ENCODE measurements at regions not wholly inside any gene's neighbourhood (a gene's known extent, or its start where the extent isn't known, plus 50 kb on each side); places are given as distances from the start of the nearest gene placed in this dataset.

- no peaks in the 10 kb centered on the region; the same call in 1 of the 2 replicates for H3K27me3 ChIP-seq (replicated peaks; ENCODE audit: control insufficient read depth, insufficient read depth, low read length)
- DNase-seq (ENCODE audit: extremely low read depth, insufficient read length) = no peak
- H3K36me3 ChIP-seq (ENCODE audit: control insufficient read depth, insufficient read depth, low read length) = no peaks in the 10 kb centered on the region
- TF ChIP-seq CTCF (IDR thresholded peaks at IDR 0.05; ENCODE audit: insufficient read depth, low read length, poor library complexity, severe bottlenecking) = no peak
- H3K4me3 ChIP-seq (replicated peaks; ENCODE audit: low read depth, low read length) = no peak overlapping the region
Observed at GRCh38 chr9:16153221-16153620, 600.4 kb downstream of the CCDC171 start.

- no peak for DNase-seq (ENCODE audit: extremely low read depth, insufficient read length)
Observed at GRCh38 chr9:16153741-16154140, 600.9 kb downstream of the CCDC171 start.

GRCh38 chr9:16154521-16155078, 601.8 kb downstream of the CCDC171 start:
- Histone ChIP-seq H3K4me3 (replicated peaks; ENCODE audit: low read depth, low read length) (no peak overlapping the region), H3K27me3 (replicated peaks; ENCODE audit: control insufficient read depth, insufficient read depth, low read length) (no peaks in the 10 kb centered on the region; the same call in 1 of the 2 replicates), H3K36me3 (ENCODE audit: control insufficient read depth, insufficient read depth, low read length) (no peaks in the 10 kb centered on the region)
- DNase-seq (ENCODE audit: extremely low read depth, insufficient read length) = peak; percentile 30
- no peak for TF ChIP-seq CTCF (IDR thresholded peaks at IDR 0.05; ENCODE audit: insufficient read depth, low read length, poor library complexity, severe bottlenecking)

More at GRCh38 chr9:16153741-16154140, 600.9 kb downstream of the CCDC171 start:
- TF ChIP-seq CTCF (IDR thresholded peaks at IDR 0.05; ENCODE audit: insufficient read depth, low read length, poor library complexity, severe bottlenecking) = no peak
- H3K4me3 ChIP-seq (replicated peaks; ENCODE audit: low read depth, low read length) = no peak overlapping the region
- no peaks in the 10 kb centered on the region; the same call in 1 of the 2 replicates for H3K27me3 ChIP-seq (replicated peaks; ENCODE audit: control insufficient read depth, insufficient read depth, low read length)
- no peaks in the 10 kb centered on the region for H3K36me3 ChIP-seq (ENCODE audit: control insufficient read depth, insufficient read depth, low read length)

- no peak for TF ChIP-seq CTCF (IDR thresholded peaks at IDR 0.05; ENCODE audit: insufficient read depth, low read length, poor library complexity, severe bottlenecking)
- Histone ChIP-seq H3K36me3 (ENCODE audit: control insufficient read depth, insufficient read depth, low read length) (no peaks in the 10 kb centered on the region), H3K4me3 (replicated peaks; ENCODE audit: low read depth, low read length) (no peak overlapping the region)
Observed at GRCh38 chr9:16155878-16156277, 603.0 kb downstream of the CCDC171 start.

GRCh38 chr9:16157216-16157615, 604.4 kb downstream of the CCDC171 start:
- TF ChIP-seq CTCF (IDR thresholded peaks at IDR 0.05; ENCODE audit: insufficient read depth, low read length, poor library complexity, severe bottlenecking) = no peak
- DNase-seq (ENCODE audit: extremely low read depth, insufficient read length) = no peak

More at GRCh38 chr9:16155878-16156277, 603.0 kb downstream of the CCDC171 start:
- DNase-seq (ENCODE audit: extremely low read depth, insufficient read length) = no peak
- H3K27me3 ChIP-seq (replicated peaks; ENCODE audit: control insufficient read depth, insufficient read depth, low read length) = no peaks in the 10 kb centered on the region; the same call in 1 of the 2 replicates

GRCh38 chr9:16157651-16158050, 604.8 kb downstream of the CCDC171 start:
- Histone ChIP-seq H3K27me3 (replicated peaks; ENCODE audit: control insufficient read depth, insufficient read depth, low read length) (no peaks in the 10 kb centered on the region; the same call in 1 of the 2 replicates), H3K4me3 (replicated peaks; ENCODE audit: low read depth, low read length) (no peak overlapping the region), H3K36me3 (ENCODE audit: control insufficient read depth, insufficient read depth, low read length) (no peaks in the 10 kb centered on the region)
- TF ChIP-seq CTCF (IDR thresholded peaks at IDR 0.05; ENCODE audit: insufficient read depth, low read length, poor library complexity, severe bottlenecking) = no peak
- DNase-seq (ENCODE audit: extremely low read depth, insufficient read length) = no peak

More at GRCh38 chr9:16157216-16157615, 604.4 kb downstream of the CCDC171 start:
- no peaks in the 10 kb centered on the region; the same call in 1 of the 2 replicates for H3K27me3 ChIP-seq (replicated peaks; ENCODE audit: control insufficient read depth, insufficient read depth, low read length)
- no peak overlapping the region for H3K4me3 ChIP-seq (replicated peaks; ENCODE audit: low read depth, low read length)
- no peaks in the 10 kb centered on the region for H3K36me3 ChIP-seq (ENCODE audit: control insufficient read depth, insufficient read depth, low read length)
